ENCODE measurements at regions not wholly inside any gene's neighbourhood (a gene's known extent, or its start where the extent isn't known, plus 50 kb on each side); places are given as distances from the start of the nearest gene placed in this dataset.
A peak's percentile ranks its signal among the peaks of the same experiment; 100 is the strongest.

- no peak overlapping the region for H3K27ac ChIP-seq (ENCODE audit: low read depth, low read length, poor library complexity, severe bottlenecking)
- no TSS peak for BruUV-seq (replicated peaks)
- H3K27me3 ChIP-seq (replicated peaks; ENCODE audit: insufficient read depth, low read depth, low read length, poor library complexity): no peaks in the 10 kb centered on the region
- ChIA-PET POLR2A (ENCODE audit: low non-redundant PET) (no interaction called here), CTCF (no interaction called here)
- intact Hi-C loops (cut with micrococcal nuclease; ENCODE audit: unreplicated experiment): no loop called here
- no peaks in the 10 kb centered on the region for H3K4me1 ChIP-seq (ENCODE audit: insufficient read depth, low read length, poor library complexity, severe bottlenecking)
- TF ChIP-seq EZH2 (IDR thresholded peaks at IDR 0.05; ENCODE audit: borderline replicate concordance, low read depth, low read length, poor library complexity, severe bottlenecking): no peak
- no peak for TF ChIP-seq CTCF (conservative IDR thresholded peaks at IDR 0.05; ENCODE audit: low read depth, low read length)
- no peaks in the 10 kb centered on the region for H3K36me3 ChIP-seq (ENCODE audit: insufficient read depth, low read length, poor library complexity, severe bottlenecking)
- no peak overlapping the region for H3K4me3 ChIP-seq (ENCODE audit: low read depth, low read length, poor library complexity, severe bottlenecking)
- DNase-seq (ENCODE audit: low spot score): no peak
- H3K9me3 ChIP-seq (ENCODE audit: low read depth, low read length, poor library complexity, severe bottlenecking): no peaks in the 10 kb centered on the region
These were observed 153.3 kb downstream of the IL15 start for GRCh38 chr4:141789716-141790115.

GRCh38 chr4:141792164-141792563, 155.8 kb downstream of the IL15 start:
- Histone ChIP-seq H3K9me3 (ENCODE audit: low read depth, low read length, poor library complexity, severe bottlenecking) (no peaks in the 10 kb centered on the region), H3K27ac (ENCODE audit: low read depth, low read length, poor library complexity, severe bottlenecking) (no peak overlapping the region), H3K27me3 (replicated peaks; ENCODE audit: insufficient read depth, low read depth, low read length, poor library complexity) (no peaks in the 10 kb centered on the region), H3K4me3 (ENCODE audit: low read depth, low read length, poor library complexity, severe bottlenecking) (no peak overlapping the region), H3K36me3 (ENCODE audit: insufficient read depth, low read length, poor library complexity, severe bottlenecking) (no peaks in the 10 kb centered on the region), H3K4me1 (ENCODE audit: insufficient read depth, low read length, poor library complexity, severe bottlenecking) (no peaks in the 10 kb centered on the region)
- intact Hi-C loops (cut with micrococcal nuclease; ENCODE audit: unreplicated experiment): no loop called here
- TF ChIP-seq EZH2 (IDR thresholded peaks at IDR 0.05; ENCODE audit: borderline replicate concordance, low read depth, low read length, poor library complexity, severe bottlenecking): no peak
- DNase-seq (ENCODE audit: low spot score): no peak
- ChIA-PET CTCF (no interaction called here), POLR2A (ENCODE audit: low non-redundant PET) (no interaction called here)
- BruUV-seq (replicated peaks): no TSS peak

GRCh38 chr4:141797966-141798365, 161.6 kb downstream of the IL15 start:
- BruUV-seq (replicated peaks): no TSS peak
- TF ChIP-seq EZH2 (IDR thresholded peaks at IDR 0.05; ENCODE audit: borderline replicate concordance, low read depth, low read length, poor library complexity, severe bottlenecking) (no peak), CTCF (conservative IDR thresholded peaks at IDR 0.05; ENCODE audit: low read depth, low read length) (no peak)
- Histone ChIP-seq H3K9me3 (ENCODE audit: low read depth, low read length, poor library complexity, severe bottlenecking) (no peaks in the 10 kb centered on the region), H3K36me3 (ENCODE audit: insufficient read depth, low read length, poor library complexity, severe bottlenecking) (no peaks in the 10 kb centered on the region), H3K4me3 (ENCODE audit: low read depth, low read length, poor library complexity, severe bottlenecking) (no peak overlapping the region), H3K27me3 (replicated peaks; ENCODE audit: insufficient read depth, low read depth, low read length, poor library complexity) (no peaks in the 10 kb centered on the region), H3K4me1 (ENCODE audit: insufficient read depth, low read length, poor library complexity, severe bottlenecking) (peaks cover 11% of the 10 kb centered on the region), H3K27ac (ENCODE audit: low read depth, low read length, poor library complexity, severe bottlenecking) (no peak overlapping the region)
- DNase-seq (ENCODE audit: low spot score): no peak
- CTCF ChIA-PET: no interaction called here
- intact Hi-C loops (cut with micrococcal nuclease; ENCODE audit: unreplicated experiment): no loop called here
- POLR2A ChIA-PET (ENCODE audit: low non-redundant PET): no interaction called here

- Histone ChIP-seq H3K4me1 (ENCODE audit: insufficient read depth, low read length, poor library complexity, severe bottlenecking) (peaks cover 15% of the 10 kb centered on the region), H3K4me3 (ENCODE audit: low read depth, low read length, poor library complexity, severe bottlenecking) (no peak overlapping the region), H3K9me3 (ENCODE audit: low read depth, low read length, poor library complexity, severe bottlenecking) (no peaks in the 10 kb centered on the region), H3K36me3 (ENCODE audit: insufficient read depth, low read length, poor library complexity, severe bottlenecking) (no peaks in the 10 kb centered on the region), H3K27ac (ENCODE audit: low read depth, low read length, poor library complexity, severe bottlenecking) (peak overlapping the region; percentile 72), H3K27me3 (replicated peaks; ENCODE audit: insufficient read depth, low read depth, low read length, poor library complexity) (no peaks in the 10 kb centered on the region)
- DNase-seq (ENCODE audit: low spot score): no peak
- ChIA-PET CTCF (no interaction called here), POLR2A (ENCODE audit: low non-redundant PET) (no interaction called here)
- BruUV-seq (replicated peaks): no TSS peak
- intact Hi-C loops (cut with micrococcal nuclease; ENCODE audit: unreplicated experiment): no loop called here
- TF ChIP-seq EZH2 (IDR thresholded peaks at IDR 0.05; ENCODE audit: borderline replicate concordance, low read depth, low read length, poor library complexity, severe bottlenecking) (no peak), CTCF (conservative IDR thresholded peaks at IDR 0.05; ENCODE audit: low read depth, low read length) (no peak)
These were observed 165.2 kb downstream of the IL15 start for GRCh38 chr4:141801558-141801957.
